ENCODE measurements at regions not wholly inside any gene's neighbourhood (a gene's known extent, or its start where the extent isn't known, plus 50 kb on each side); places are given as distances from the start of the nearest gene placed in this dataset.

DNA sequence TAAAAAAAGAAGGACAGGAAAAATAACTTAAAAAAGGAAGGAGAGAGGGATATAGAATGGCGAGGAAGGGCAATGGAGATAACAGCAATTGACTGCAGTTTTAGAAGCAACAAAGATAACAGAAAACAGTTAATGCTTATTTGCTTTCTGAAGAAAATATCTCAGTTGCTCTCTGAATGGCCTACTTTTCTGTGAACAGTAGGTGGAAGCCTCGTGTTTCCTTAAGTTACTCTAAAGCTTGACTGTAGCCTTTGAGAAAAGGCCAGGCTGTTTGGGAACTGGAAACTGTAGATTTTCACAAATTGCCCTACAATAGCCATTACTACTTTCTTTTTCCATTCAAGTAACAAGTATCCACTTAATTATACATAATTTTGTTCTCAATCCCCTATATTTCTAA is 404.5 kb downstream of the YTHDC2 start:
- Histone ChIP-seq H3K27me3 (ENCODE audit: control insufficient read depth, insufficient read depth, low read length) (no peaks in the 10 kb centered on the region), H2BK15ac (ENCODE audit: low read depth, low read length) (no peak overlapping the region), H3K4ac (ENCODE audit: low read depth, low read length) (no peak overlapping the region), H3K9me1 (ENCODE audit: insufficient read depth, low read length) (no peaks in the 10 kb centered on the region), H2AK9ac (replicated peaks; ENCODE audit: low read depth, low read length, poor library complexity) (no peak overlapping the region), H2AFZ (replicated peaks; ENCODE audit: low read length, poor library complexity) (no peak overlapping the region), H2BK20ac (ENCODE audit: low read depth, low read length) (no peak overlapping the region), H3K56ac (ENCODE audit: extremely low read depth, insufficient read depth, low read length) (no peak overlapping the region), H3K9me3 (ENCODE audit: control insufficient read depth, insufficient read depth, low read length) (no peaks in the 10 kb centered on the region), H3K4me3 (ENCODE audit: insufficient read depth, low read depth, low read length) (no peak overlapping the region), H4K8ac (ENCODE audit: low read depth in 2 of 2, low read length in 2 of 2) (no peak overlapping the region), H3K4me2 (ENCODE audit: low read depth, low read length) (no peak overlapping the region), H2BK120ac (ENCODE audit: low read depth, low read length) (no peak overlapping the region), H4K5ac (ENCODE audit: low read depth, low read length) (no peak overlapping the region), H3K79me1 (ENCODE audit: low read depth in 1 of 2, low read length in 2 of 2) (no peaks in the 10 kb centered on the region), H3K23ac (ENCODE audit: low read depth, low read length) (no peak overlapping the region), H4K20me1 (ENCODE audit: insufficient read depth, low read length) (no peaks in the 10 kb centered on the region), H3K27ac (ENCODE audit: insufficient read depth, low read length) (no peak overlapping the region), H3K4me1 (ENCODE audit: control insufficient read depth, insufficient read depth, low read length) (no peaks in the 10 kb centered on the region), H3K14ac (replicated peaks; ENCODE audit: low read depth, low read length) (no peak overlapping the region), H4K91ac (ENCODE audit: insufficient read depth, low read depth, low read length) (no peak overlapping the region), H2AK5ac (ENCODE audit: low read depth, low read length) (no peak overlapping the region), H3K18ac (ENCODE audit: low read depth, low read length) (no peak overlapping the region), H3K9ac (ENCODE audit: low read depth, low read length) (no peak overlapping the region), H2BK5ac (ENCODE audit: low read depth, low read length, poor library complexity, severe bottlenecking) (no peak overlapping the region), H3K36me3 (ENCODE audit: control insufficient read depth, insufficient read depth, low read length) (no peaks in the 10 kb centered on the region)
- dilution Hi-C loops (cut with HindIII; ENCODE audit: low sequenced_read_pairs, unreplicated experiment) = no loop called here
- BruUV-seq (replicated peaks) = no TSS peak
- intact Hi-C loops (cut with micrococcal nuclease) = no loop called here
- DNase-seq = no peak
- no CpG with 5 or more reads among the region's 2 CpGs for WGBS, 2 experiments (ENCODE audit: extremely low coverage in 2 of 2, insufficient read length in 1 of 2)
- CTCF ChIA-PET = interaction anchor here (0.6 kb wide), 1 partner anchor 224 kb away, joined by 3 read pairs; no protein-coding TSS in a partner anchor
- POLR2A ChIA-PET (ENCODE audit: unreplicated experiment) = no interaction called here
- TF ChIP-seq MAZ (IDR thresholded peaks at IDR 0.05; ENCODE audit: borderline replicate concordance, low read depth, low read length) (no peak), MAFK (IDR thresholded peaks at IDR 0.05; ENCODE audit: low read depth, low read length) (no peak), SMC3 (IDR thresholded peaks at IDR 0.05; ENCODE audit: low read depth, low read length) (no peak), CHD1 (IDR thresholded peaks at IDR 0.05; ENCODE audit: low read depth, low read length) (no peak), POLR2A (IDR thresholded peaks at IDR 0.05; ENCODE audit: low read depth, low read length) (no peak), CEBPB (IDR thresholded peaks at IDR 0.05; ENCODE audit: low read depth, low read length) (no peak), RFX5 (IDR thresholded peaks at IDR 0.05; ENCODE audit: low read depth, low read length) (no peak), ELK1 (IDR thresholded peaks at IDR 0.05; ENCODE audit: borderline replicate concordance, low read depth, low read length) (no peak), USF2 (IDR thresholded peaks at IDR 0.05; ENCODE audit: low read depth, low read length) (no peak), RCOR1 (IDR thresholded peaks at IDR 0.05; ENCODE audit: insufficient replicate concordance, low read length) (no peak), BHLHE40 (IDR thresholded peaks at IDR 0.05; ENCODE audit: low read depth, low read length) (no peak), NFE2L2 (IDR thresholded peaks at IDR 0.05; ENCODE audit: low read depth, low read length) (no peak), MXI1 (IDR thresholded peaks at IDR 0.05; ENCODE audit: borderline replicate concordance, low read depth, low read length) (no peak), RAD21 (IDR thresholded peaks at IDR 0.05; ENCODE audit: low read length) (no peak), FOS (IDR thresholded peaks at IDR 0.05; ENCODE audit: low read depth, low read length) (no peak)
- TF ChIP-seq, protein P1, sequence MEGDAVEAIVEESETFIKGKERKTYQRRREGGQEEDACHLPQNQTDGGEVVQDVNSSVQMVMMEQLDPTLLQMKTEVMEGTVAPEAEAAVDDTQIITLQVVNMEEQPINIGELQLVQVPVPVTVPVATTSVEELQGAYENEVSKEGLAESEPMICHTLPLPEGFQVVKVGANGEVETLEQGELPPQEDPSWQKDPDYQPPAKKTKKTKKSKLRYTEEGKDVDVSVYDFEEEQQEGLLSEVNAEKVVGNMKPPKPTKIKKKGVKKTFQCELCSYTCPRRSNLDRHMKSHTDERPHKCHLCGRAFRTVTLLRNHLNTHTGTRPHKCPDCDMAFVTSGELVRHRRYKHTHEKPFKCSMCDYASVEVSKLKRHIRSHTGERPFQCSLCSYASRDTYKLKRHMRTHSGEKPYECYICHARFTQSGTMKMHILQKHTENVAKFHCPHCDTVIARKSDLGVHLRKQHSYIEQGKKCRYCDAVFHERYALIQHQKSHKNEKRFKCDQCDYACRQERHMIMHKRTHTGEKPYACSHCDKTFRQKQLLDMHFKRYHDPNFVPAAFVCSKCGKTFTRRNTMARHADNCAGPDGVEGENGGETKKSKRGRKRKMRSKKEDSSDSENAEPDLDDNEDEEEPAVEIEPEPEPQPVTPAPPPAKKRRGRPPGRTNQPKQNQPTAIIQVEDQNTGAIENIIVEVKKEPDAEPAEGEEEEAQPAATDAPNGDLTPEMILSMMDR (conservative IDR thresholded peaks at IDR 0.05; ENCODE audit: low read depth, low read length) = no peak
- in situ Hi-C loops (cut with MboI; ENCODE audit: low sequenced_read_pairs) = no loop called here
- ATAC-seq (ENCODE audit: low read depth) = no peak
